ENCODE measurements at regions not wholly inside any gene's neighbourhood (a gene's known extent, or its start where the extent isn't known, plus 50 kb on each side); places are given as distances from the start of the nearest gene placed in this dataset.

DNA sequence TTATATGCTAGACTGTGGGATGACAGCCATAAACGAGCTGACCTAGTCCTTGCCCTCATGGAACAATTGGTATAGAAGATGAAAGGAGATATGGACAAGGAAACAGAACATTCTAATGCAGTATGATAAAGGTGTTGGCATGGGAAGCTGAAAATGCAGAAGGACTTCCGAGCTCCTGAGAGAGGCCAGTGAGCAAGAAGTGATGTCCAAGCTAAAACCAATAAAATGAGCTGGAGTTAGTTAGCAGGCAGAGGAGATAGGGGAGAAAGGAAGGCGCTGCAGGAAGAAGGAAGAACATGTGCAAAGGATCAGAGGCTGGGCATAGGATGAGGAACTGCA is 64.5 kb downstream of the BOD1L2 start:
- H3K27ac Mint-ChIP-seq = no peak overlapping the region
- peaks cover 14% of the 10 kb centered on the region for H3K27me3 Mint-ChIP-seq (ENCODE audit: low read depth)
- Histone ChIP-seq H3K23me2 (ENCODE audit: insufficient read length, low read depth, low read length, poor library complexity, severe bottlenecking) (no peaks in the 10 kb centered on the region), H3K4me2 (ENCODE audit: insufficient read depth, insufficient read length, low read length) (no peak overlapping the region), H2BK120ac (ENCODE audit: low read depth, low read length, poor library complexity, severe bottlenecking) (no peak overlapping the region), H4K5ac (ENCODE audit: insufficient read length, low read depth, low read length) (no peak overlapping the region), H4K8ac (replicated peaks; ENCODE audit: insufficient read length, low read depth, low read length) (no peak overlapping the region), H2BK12ac (ENCODE audit: insufficient read length, low read depth, low read length) (no peak overlapping the region), H3K23ac (ENCODE audit: insufficient read length, low read depth, low read length) (no peak overlapping the region), H3K27me3 (ENCODE audit: insufficient read depth, low read length) (no peaks in the 10 kb centered on the region; the same call in 1 of the 2 replicates), H4K20me1 (ENCODE audit: control insufficient read depth, insufficient read depth, insufficient read length) (no peaks in the 10 kb centered on the region), H3K79me1 (ENCODE audit: insufficient read depth, low read depth, low read length, poor library complexity, severe bottlenecking) (no peaks in the 10 kb centered on the region), H3K79me2 (ENCODE audit: insufficient read depth, low read length) (no peaks in the 10 kb centered on the region), H3K56ac (ENCODE audit: insufficient read length, low read depth, low read length) (no peak overlapping the region), H3T11ph (ENCODE audit: low read length) (no peak overlapping the region), H2AFZ (ENCODE audit: low read length) (no peak overlapping the region), H2BK20ac (ENCODE audit: low read depth, low read length, poor library complexity, severe bottlenecking) (no peak overlapping the region), H2BK15ac (ENCODE audit: low read depth, low read length) (no peak overlapping the region), H3K4ac (ENCODE audit: low read depth, low read length) (no peak overlapping the region), H2AK5ac (ENCODE audit: insufficient read length, low read length) (no peak overlapping the region), H2BK5ac (ENCODE audit: insufficient read length, low read length) (no peak overlapping the region), H3K27ac (ENCODE audit: insufficient read length, low read depth, low read length) (no peak overlapping the region), H3K4me1 (ENCODE audit: insufficient read depth, low read length) (peaks cover 14% of the 10 kb centered on the region; the same call in 1 of the 2 replicates), H3K9me3 (ENCODE audit: control insufficient read depth, low read depth, low read length) (no peaks in the 10 kb centered on the region), H3K18ac (ENCODE audit: insufficient read length, low read depth, low read length) (no peak overlapping the region), H3K14ac (ENCODE audit: insufficient read depth, low read length) (no peak overlapping the region), H4K91ac (ENCODE audit: insufficient read length, low read depth, low read length) (no peak overlapping the region), H3K9ac (ENCODE audit: extremely low read depth, insufficient read length, low read length) (no peak overlapping the region)
- DNase-seq = no peak
- H3K36me3 Mint-ChIP-seq (ENCODE audit: insufficient read depth in 1 of 3, low read depth in 3 of 3) = peaks cover 0 to 3% (median 2%) of the 10 kb centered on the region in 3 experiments; a peak in 2 of 7 replicates
- no peak for TF ChIP-seq CTCF (conservative IDR thresholded peaks at IDR 0.05)
- peaks cover 2 to 5% of the 10 kb centered on the region in 2 experiments; a peak in 2 of 5 replicates for H3K9me3 Mint-ChIP-seq
- WGBS (ENCODE audit: extremely low coverage, insufficient read length, low lambda C conversion rate) = no CpG with 5 or more reads among the region's 3 CpGs
- H3K4me1 Mint-ChIP-seq = peaks cover 37% of the 10 kb centered on the region in 2 experiments
- H3K4me3 Mint-ChIP-seq = no peak overlapping the region
